Endothelial cell of umbilical vein (primary cell): ENCODE measurements at regions not wholly inside any gene's neighbourhood (a gene's known extent, or its start where the extent isn't known, plus 50 kb on each side); places are given as distances from the start of the nearest gene placed in this dataset.

Experiments used
- EZH2 ChIP-seq: IDR thresholded peaks from 2 replicates; pipeline ENCODE4 v1.6.1; 2012; ENCODE audit warnings: borderline replicate concordance, low read depth, mild to moderate bottlenecking, moderate library complexity, low read length, inconsistent platforms; ENCODE audit not compliant: severe bottlenecking
- FOS ChIP-seq: IDR thresholded peaks from 2 replicates; pipeline ENCODE4 v1.6.1; 2011; ENCODE audit warnings: mild to moderate bottlenecking, low read length, moderate library complexity, borderline replicate concordance; ENCODE audit not compliant: insufficient read depth
- GATA2 ChIP-seq: IDR thresholded peaks from 2 replicates; pipeline ENCODE4 v1.7.0; 2011; ENCODE audit warnings: low read depth, mild to moderate bottlenecking, moderate library complexity, mixed read lengths, low read length; ENCODE audit not compliant: insufficient read length, insufficient read depth
- JUN ChIP-seq: IDR thresholded peaks from 2 replicates; pipeline ENCODE4 v1.6.1; 2011; ENCODE audit warnings: borderline replicate concordance, low read depth; ENCODE audit not compliant: insufficient read length, insufficient read depth
- MYC ChIP-seq: IDR thresholded peaks from one replicate; pipeline ENCODE4 v1.6.1; 2011; ENCODE audit warnings: mild to moderate bottlenecking, low read depth, low read length
- POLR2A ChIP-seq: IDR thresholded peaks from 2 replicates; pipeline ENCODE4 v1.6.1; 2012; ENCODE audit warnings: low read depth, mild to moderate bottlenecking, control low read depth, low read length
- POLR2AphosphoS5 ChIP-seq: IDR thresholded peaks from 2 replicates; pipeline ENCODE4 v1.6.1; 2012; ENCODE audit warnings: low read depth, mild to moderate bottlenecking, control low read depth, low read length, moderate library complexity; ENCODE audit not compliant: insufficient read depth
- TF ChIP-seq, protein P1 (sequence below), 2 donors: IDR thresholded peaks; 1 replicate in 1 of 2; 2 replicates in 1 of 2; pipeline ENCODE4 v1.5.1; 2011; ENCODE audit warnings: low read length in 2 of 2, mild to moderate bottlenecking in 2 of 2, moderate library complexity in 2 of 2, control low read depth in 1 of 2, inconsistent platforms in 1 of 2, low read depth in 1 of 2; ENCODE audit not compliant: insufficient read depth in 1 of 2; ENCODE audit errors: extremely low read depth in 1 of 2
- TF ChIP-seq, protein P2 (sequence below): IDR thresholded peaks from 2 replicates; pipeline ENCODE4 v1.6.1; 2011; ENCODE audit not compliant: insufficient read depth, insufficient read length

DNA sequence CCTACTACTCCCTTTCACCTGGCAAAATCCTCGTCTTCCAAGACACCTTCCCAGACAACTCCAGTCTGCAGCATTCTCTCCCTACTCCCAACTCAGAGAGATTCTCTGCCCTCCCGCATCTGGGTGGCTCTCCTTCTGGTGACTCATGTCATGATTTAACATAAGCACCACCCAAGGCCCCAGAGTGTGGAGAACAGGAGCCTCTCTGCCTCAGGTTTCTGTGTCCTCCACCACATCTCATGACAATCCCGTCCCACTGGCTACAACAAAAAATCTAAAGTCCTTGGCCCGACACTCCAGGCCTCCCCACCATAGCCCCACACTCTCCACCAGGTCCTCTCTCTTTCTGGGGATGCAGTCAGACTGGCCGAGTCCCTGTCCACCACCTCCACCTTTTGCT is 197.1 kb downstream of the BCL11A start:
- TF ChIP-seq, protein P1, sequence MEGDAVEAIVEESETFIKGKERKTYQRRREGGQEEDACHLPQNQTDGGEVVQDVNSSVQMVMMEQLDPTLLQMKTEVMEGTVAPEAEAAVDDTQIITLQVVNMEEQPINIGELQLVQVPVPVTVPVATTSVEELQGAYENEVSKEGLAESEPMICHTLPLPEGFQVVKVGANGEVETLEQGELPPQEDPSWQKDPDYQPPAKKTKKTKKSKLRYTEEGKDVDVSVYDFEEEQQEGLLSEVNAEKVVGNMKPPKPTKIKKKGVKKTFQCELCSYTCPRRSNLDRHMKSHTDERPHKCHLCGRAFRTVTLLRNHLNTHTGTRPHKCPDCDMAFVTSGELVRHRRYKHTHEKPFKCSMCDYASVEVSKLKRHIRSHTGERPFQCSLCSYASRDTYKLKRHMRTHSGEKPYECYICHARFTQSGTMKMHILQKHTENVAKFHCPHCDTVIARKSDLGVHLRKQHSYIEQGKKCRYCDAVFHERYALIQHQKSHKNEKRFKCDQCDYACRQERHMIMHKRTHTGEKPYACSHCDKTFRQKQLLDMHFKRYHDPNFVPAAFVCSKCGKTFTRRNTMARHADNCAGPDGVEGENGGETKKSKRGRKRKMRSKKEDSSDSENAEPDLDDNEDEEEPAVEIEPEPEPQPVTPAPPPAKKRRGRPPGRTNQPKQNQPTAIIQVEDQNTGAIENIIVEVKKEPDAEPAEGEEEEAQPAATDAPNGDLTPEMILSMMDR (IDR thresholded peaks at IDR 0.05; ENCODE audit: extremely low read depth in 1 of 2, insufficient read depth in 1 of 2, low read depth in 1 of 2, low read length in 2 of 2) = no peak
- TF ChIP-seq EZH2 = no peak
- no peak for TF ChIP-seq FOS
- no peak for TF ChIP-seq POLR2AphosphoS5
- no peak for TF ChIP-seq JUN
- no peak for TF ChIP-seq MYC
- TF ChIP-seq POLR2A = no peak
- no peak for TF ChIP-seq GATA2
- TF ChIP-seq, protein P2, sequence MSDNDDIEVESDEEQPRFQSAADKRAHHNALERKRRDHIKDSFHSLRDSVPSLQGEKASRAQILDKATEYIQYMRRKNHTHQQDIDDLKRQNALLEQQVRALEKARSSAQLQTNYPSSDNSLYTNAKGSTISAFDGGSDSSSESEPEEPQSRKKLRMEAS = no peak
